Testis (tissue), 2 donors: ENCODE measurements at regions not wholly inside any gene's neighbourhood (a gene's known extent, or its start where the extent isn't known, plus 50 kb on each side); places are given as distances from the start of the nearest gene placed in this dataset.

Source experiments
- DNase-seq: peaks from one replicate; pipeline ENCODE4 v3.0.0-alpha.2; 2019
- H3K27ac ChIP-seq, 2 donors: fragments of 200-600 bp; sonication (generic); one replicate each; pipeline ENCODE4 v1.5.1; 2019
- H3K27me3 ChIP-seq: fragments of 200-600 bp; sonication (generic); one replicate; pipeline ENCODE4 v1.5.1; 2019
- H3K36me3 ChIP-seq: fragments of 200-600 bp; sonication (generic); one replicate; pipeline ENCODE4 v1.5.1; 2017; ENCODE audit warnings: low read depth; ENCODE audit errors: missing control alignments
- H3K4me1 ChIP-seq: fragments of 200-600 bp; sonication (generic); one replicate; pipeline ENCODE4 v1.5.1; 2019
- H3K4me3 ChIP-seq, 2 donors: fragments of 200-600 bp; sonication (generic); one replicate each; pipeline ENCODE4 v1.5.1; 2017 to 2019
- H3K9me3 ChIP-seq: fragments of 200-600 bp; sonication (generic); one replicate; pipeline ENCODE4 v1.5.1; 2017
- CTCF ChIP-seq, 3 experiments: fragments of 450-650 bp in 2 of 3; fragments of 200-600 bp in 1 of 3; sonication (generic) in 1 of 3; IDR thresholded peaks; one replicate each; pipeline ENCODE4 v1.5.1; 2016 to 2019; ENCODE audit warnings: antibody characterized with exemption in 3 of 3, mild to moderate bottlenecking in 2 of 3, moderate library complexity in 1 of 3
- POLR2A ChIP-seq: fragments of 450-650 bp; IDR thresholded peaks from one replicate; pipeline ENCODE4 v1.6.1; 2017; ENCODE audit warnings: antibody characterized with exemption, mild to moderate bottlenecking, moderate library complexity
- WGBS, 2 donors: methylation state at CpG; one replicate each; pipeline ENCODE4 v1.1.5; 2018; 5-methylcytosine and 5-hydroxymethylcytosine counted together
- intact Hi-C: fragments of 100-400 bp; cut with DNase I; formaldehyde crosslinking; loops from one replicate; pipeline ENCODE4 v1.15.1; 2023; ENCODE audit warnings: low total_unique reads

GRCh38 chrX:57772637-57773036, 92.6 kb upstream of the NLRP2B start:
- H3K4me3 ChIP-seq: no peak overlapping the region
- WGBS, 2 donors: 17 to 69% methylated on average over 4 of the region's 4 CpGs
- intact Hi-C loops: no loop called here
- no peak for DNase-seq
- H3K27me3 ChIP-seq: no peaks in the 10 kb centered on the region
- TF ChIP-seq CTCF (IDR thresholded peaks at IDR 0.05) (no peak), POLR2A (no peak)
- no peaks in the 10 kb centered on the region for H3K36me3 ChIP-seq
- no peaks in the 10 kb centered on the region for H3K4me1 ChIP-seq
- H3K9me3 ChIP-seq: no peaks in the 10 kb centered on the region
- H3K27ac ChIP-seq: no peak overlapping the region

GRCh38 chrX:57771689-57772088, 91.6 kb upstream of the NLRP2B start:
- H3K27me3 ChIP-seq: no peaks in the 10 kb centered on the region
- intact Hi-C loops: no loop called here
- no peaks in the 10 kb centered on the region for H3K36me3 ChIP-seq
- no peak for DNase-seq
- no peaks in the 10 kb centered on the region for H3K4me1 ChIP-seq
- TF ChIP-seq CTCF (IDR thresholded peaks at IDR 0.05): no peak
- TF ChIP-seq POLR2A: no peak
- no peak overlapping the region for H3K27ac ChIP-seq
- no peaks in the 10 kb centered on the region for H3K9me3 ChIP-seq
- H3K4me3 ChIP-seq: no peak overlapping the region

- WGBS, 2 donors: 63 to 73% methylated on average over 2 of the region's 2 CpGs
- TF ChIP-seq CTCF (IDR thresholded peaks at IDR 0.05) (no peak), POLR2A (no peak)
- DNase-seq: no peak
- no peaks in the 10 kb centered on the region for H3K9me3 ChIP-seq
- no peaks in the 10 kb centered on the region for H3K27me3 ChIP-seq
- H3K4me3 ChIP-seq: no peak overlapping the region
- no peaks in the 10 kb centered on the region for H3K4me1 ChIP-seq
- H3K36me3 ChIP-seq: no peaks in the 10 kb centered on the region
- intact Hi-C loops: no loop called here
- H3K27ac ChIP-seq: no peak overlapping the region
Observed at GRCh38 chrX:57752866-57753265, 72.8 kb upstream of the NLRP2B start.

- intact Hi-C loops: no loop called here
- no peak for TF ChIP-seq POLR2A
- no peak for TF ChIP-seq CTCF (IDR thresholded peaks at IDR 0.05)
Observed at GRCh38 chrX:57741107-57741506, 61.0 kb upstream of the NLRP2B start.

GRCh38 chrX:57737881-57738280, 57.8 kb upstream of the NLRP2B start:
- TF ChIP-seq POLR2A (no peak), CTCF (IDR thresholded peaks at IDR 0.05) (no peak)
- intact Hi-C loops: no loop called here
- no peaks in the 10 kb centered on the region for H3K27me3 ChIP-seq
- no peaks in the 10 kb centered on the region for H3K9me3 ChIP-seq
- no peaks in the 10 kb centered on the region for H3K4me1 ChIP-seq
- no peak overlapping the region for H3K4me3 ChIP-seq
- DNase-seq: no peak
- H3K27ac ChIP-seq: no peak overlapping the region
- no peaks in the 10 kb centered on the region for H3K36me3 ChIP-seq

More at GRCh38 chrX:57741107-57741506, 61.0 kb upstream of the NLRP2B start:
- 53% methylated on average over 2 of the region's 2 CpGs; no CpG with 5 or more reads in 1 of the 2 donors for WGBS, 2 donors
- Histone ChIP-seq H3K36me3 (no peaks in the 10 kb centered on the region), H3K27ac (no peak overlapping the region), H3K9me3 (no peaks in the 10 kb centered on the region), H3K4me3 (no peak overlapping the region), H3K27me3 (no peaks in the 10 kb centered on the region), H3K4me1 (no peaks in the 10 kb centered on the region)
- no peak for DNase-seq
